H1 (cell line): ENCODE measurements at regions not wholly inside any gene's neighbourhood (a gene's known extent, or its start where the extent isn't known, plus 50 kb on each side); places are given as distances from the start of the nearest gene placed in this dataset.

Experiments
- CTCF ChIA-PET: fragments of 300-600 bp; sonication (Branson Sonifier 250); formaldehyde crosslinking; loops from one replicate; lab custom pipeline; 2021; ENCODE audit not compliant: partially characterized antibody; lab: Charles Lee
- POLR2A ChIA-PET: fragments of 300-600 bp; sonication (Branson Sonifier 250); formaldehyde crosslinking; loops from one replicate; lab custom pipeline; 2021; ENCODE audit warnings: inconsistent platforms; ENCODE audit not compliant: partially characterized antibody; lab: Charles Lee
- DNase-seq, 2 experiments: peaks; one replicate each; pipeline versions ENCODE4 v3.0.0 to v3.0.0-alpha.2; 2010 to 2022; ENCODE audit warnings: low spot score in 2 of 2, low read depth in 1 of 2, mixed read lengths in 1 of 2
- FAIRE-seq: peaks from 2 replicates; lab custom pipeline; 2011; peaks lifted over from hg19 to GRCh38; lab: Jason Lieb, UNC
- H2AFZ ChIP-seq: 2 replicates; pipeline ENCODE4 v1.8.1; 2012; ENCODE audit warnings: low read length, inconsistent platforms
- H2AK5ac ChIP-seq: 2 replicates; pipeline ENCODE4 v1.6.1; 2013; ENCODE audit warnings: low read depth, low read length
- H2BK120ac ChIP-seq: replicated peaks from 2 replicates; pipeline ENCODE3; 2013; ENCODE audit warnings: low read depth, low read length, inconsistent platforms
- H2BK12ac ChIP-seq: 2 replicates; pipeline ENCODE4 v1.6.1; 2013; ENCODE audit warnings: low read depth, low read length
- H2BK15ac ChIP-seq: 2 replicates; pipeline ENCODE4 v1.6.1; 2013; ENCODE audit warnings: low read length
- H2BK20ac ChIP-seq: 2 replicates; pipeline ENCODE4 v1.6.1; 2013; ENCODE audit warnings: low read length
- H2BK5ac ChIP-seq: 2 replicates; pipeline ENCODE4 v1.6.1; 2013; ENCODE audit warnings: low read depth, low read length
- H3K14ac ChIP-seq: 2 replicates; pipeline ENCODE4 v1.6.1; 2013; ENCODE audit warnings: inconsistent platforms; ENCODE audit not compliant: insufficient read length
- H3K18ac ChIP-seq: 2 replicates; pipeline ENCODE4 v1.6.1; 2013; ENCODE audit warnings: low read length; ENCODE audit errors: extremely low read depth
- H3K23ac ChIP-seq: 2 replicates; pipeline ENCODE4 v1.6.1; 2013; ENCODE audit warnings: inconsistent platforms; ENCODE audit not compliant: insufficient read length
- H3K23me2 ChIP-seq: 2 replicates; pipeline ENCODE4 v1.6.1; 2013; ENCODE audit warnings: low read depth, low read length
- H3K27ac ChIP-seq: 2 replicates; pipeline ENCODE4 v1.6.1; 2011; ENCODE audit warnings: low read depth, low read length, inconsistent platforms
- H3K27me3 ChIP-seq, 4 experiments: replicated peaks in 1 of 4; 1 replicate in 1 of 4; 2 replicates in 3 of 4; pipeline versions ENCODE4 v1.6.1 to v1.8.1; 2011 to 2013; ENCODE audit warnings: low read length in 3 of 4, mild to moderate bottlenecking in 3 of 4, inconsistent platforms in 2 of 4, mixed read lengths in 2 of 4, moderate library complexity in 1 of 4; ENCODE audit not compliant: control insufficient read depth in 3 of 4, insufficient read depth in 3 of 4; ENCODE audit errors: extremely low read depth in 1 of 4
- H3K36me3 ChIP-seq, 4 experiments: 2 replicates each; pipeline versions ENCODE4 v1.6.1 to v1.8.1; 2011 to 2013; ENCODE audit warnings: mild to moderate bottlenecking in 4 of 4, low read length in 3 of 4, moderate library complexity in 2 of 4, control low read depth in 1 of 4, inconsistent platforms in 1 of 4; ENCODE audit not compliant: insufficient read depth in 4 of 4, control insufficient read depth in 2 of 4
- H3K4ac ChIP-seq: replicated peaks from 2 replicates; pipeline ENCODE3; 2013; ENCODE audit warnings: low read length, low read depth, mixed read lengths, inconsistent platforms; ENCODE audit not compliant: insufficient read length
- H3K4me1 ChIP-seq, 4 experiments: replicated peaks in 1 of 4; 1 replicate in 1 of 4; 2 replicates in 3 of 4; pipeline versions ENCODE4 v1.6.1 to v1.8.1; 2011 to 2013; ENCODE audit warnings: low read length in 3 of 4, inconsistent platforms in 2 of 4, mixed read lengths in 1 of 4; ENCODE audit not compliant: insufficient read depth in 4 of 4, control insufficient read depth in 3 of 4
- H3K4me2 ChIP-seq, 2 experiments: 2 replicates each; pipeline versions ENCODE4 v1.6.1 to v1.8.1; 2011 to 2013; ENCODE audit warnings: low read depth in 2 of 2, low read length in 2 of 2, control low read depth in 1 of 2, inconsistent platforms in 1 of 2, mild to moderate bottlenecking in 1 of 2; ENCODE audit not compliant: insufficient read depth in 1 of 2
- H3K4me3 ChIP-seq, 4 experiments: fragments of 200-600, 300-600 bp in 1 of 4; sonication (generic), shearing (Covaris generic), sonication (Bioruptor Twin) in 1 of 4; 2 replicates each; pipeline versions ENCODE4 v1.5.1 to v1.8.1; 2011 to 2016; ENCODE audit warnings: low read length in 4 of 4, low read depth in 3 of 4, control low read depth in 2 of 4, inconsistent platforms in 2 of 4, mild to moderate bottlenecking in 2 of 4, mixed read lengths in 1 of 4, moderate library complexity in 1 of 4; ENCODE audit not compliant: insufficient read depth in 2 of 4; ENCODE audit errors: extremely low read depth in 1 of 4
- H3K56ac ChIP-seq: replicated peaks from 2 replicates; pipeline ENCODE3; 2013; ENCODE audit warnings: low read depth, mild to moderate bottlenecking, mixed read lengths, low read length, inconsistent platforms; ENCODE audit not compliant: insufficient read length
- H3K79me1 ChIP-seq: 2 replicates; pipeline ENCODE4 v1.6.1; 2013; ENCODE audit warnings: low read depth, low read length, control low read depth
- H3K79me2 ChIP-seq, 2 experiments: 2 replicates each; pipeline versions ENCODE4 v1.6.1 to v1.8.1; 2012 to 2013; ENCODE audit warnings: low read length in 2 of 2, mild to moderate bottlenecking in 2 of 2, inconsistent platforms in 1 of 2; ENCODE audit not compliant: insufficient read depth in 2 of 2, control insufficient read depth in 1 of 2
- H3K9ac ChIP-seq, 4 experiments: replicated peaks in 1 of 4; 1 replicate in 1 of 4; 2 replicates in 3 of 4; pipeline versions ENCODE4 v1.6.1 to v1.8.1; 2011 to 2013; ENCODE audit warnings: low read depth in 3 of 4, low read length in 3 of 4, control low read depth in 2 of 4, mild to moderate bottlenecking in 2 of 4, moderate library complexity in 2 of 4, inconsistent platforms in 1 of 4; ENCODE audit errors: extremely low read depth in 1 of 4
- H3K9me3 ChIP-seq, 2 experiments: 2 replicates each; pipeline versions ENCODE4 v1.6.1 to v1.8.1; 2012 to 2013; ENCODE audit warnings: mild to moderate bottlenecking in 2 of 2, moderate library complexity in 2 of 2, control low read depth in 1 of 2, inconsistent platforms in 1 of 2, low read depth in 1 of 2, low read length in 1 of 2, mixed read lengths in 1 of 2; ENCODE audit not compliant: insufficient read depth in 2 of 2
- H4K20me1 ChIP-seq, 2 experiments: replicated peaks in 1 of 2; 2 replicates each; pipeline versions ENCODE3 to v1.8.1; 2011 to 2013; ENCODE audit warnings: inconsistent platforms in 2 of 2, low read length in 2 of 2, mild to moderate bottlenecking in 1 of 2; ENCODE audit not compliant: insufficient read depth in 2 of 2, control insufficient read depth in 1 of 2
- H4K5ac ChIP-seq: 2 replicates; pipeline ENCODE4 v1.6.1; 2013; ENCODE audit warnings: low read length, low read depth, mixed read lengths, inconsistent platforms; ENCODE audit not compliant: insufficient read length
- H4K8ac ChIP-seq: 2 replicates; pipeline ENCODE4 v1.8.0; 2013; ENCODE audit warnings: mild to moderate bottlenecking, moderate library complexity, low read length, inconsistent platforms; ENCODE audit not compliant: insufficient read depth; ENCODE audit errors: extremely low read depth
- H4K91ac ChIP-seq: replicated peaks from 2 replicates; pipeline ENCODE3; 2013; ENCODE audit warnings: low read length, mixed read lengths, inconsistent platforms; ENCODE audit not compliant: insufficient read length
- ATF2 ChIP-seq: IDR thresholded peaks from 2 replicates; pipeline ENCODE4 v1.6.1; 2012; ENCODE audit warnings: low read length, inconsistent platforms
- CBX8 ChIP-seq: fragments of 300-800, 300-1000 bp; sonication (generic); IDR thresholded peaks from 2 replicates; pipeline ENCODE4 v1.7.1; 2016; ENCODE audit warnings: low read depth, low read length, borderline replicate concordance
- CHD1 ChIP-seq: IDR thresholded peaks from 2 replicates; pipeline ENCODE4 v1.6.1; 2012; ENCODE audit warnings: low read depth, low read length, improper control_type of control experiment
- FOSL1 ChIP-seq: IDR thresholded peaks from 2 replicates; pipeline ENCODE4 v1.6.1; 2011; ENCODE audit warnings: mild to moderate bottlenecking, low read depth, low read length, moderate library complexity; ENCODE audit not compliant: insufficient read depth
- HDAC2 ChIP-seq, 2 experiments: fragments of 300-600 bp in 1 of 2; sonication (generic) in 1 of 2; IDR thresholded peaks; 2 replicates each; pipeline ENCODE4 v1.6.1; 2011 to 2012; ENCODE audit warnings: low read depth in 2 of 2, low read length in 2 of 2, mild to moderate bottlenecking in 2 of 2, moderate library complexity in 2 of 2, borderline replicate concordance in 1 of 2, inconsistent platforms in 1 of 2
- KDM5A ChIP-seq: fragments of 200-600 bp; IDR thresholded peaks from 2 replicates; pipeline ENCODE4 v1.7.1; 2012; ENCODE audit warnings: mild to moderate bottlenecking, low read length, inconsistent platforms, mixed read lengths
- MAX ChIP-seq: IDR thresholded peaks from 2 replicates; pipeline ENCODE4 v1.6.1; 2012; ENCODE audit warnings: inconsistent platforms
- NANOG ChIP-seq: IDR thresholded peaks from 2 replicates; pipeline ENCODE4 v1.6.1; 2011; ENCODE audit warnings: low read length, low read depth, mild to moderate bottlenecking, inconsistent platforms; ENCODE audit not compliant: insufficient read depth, poor library complexity, severe bottlenecking
- RAD21 ChIP-seq, 2 experiments: IDR thresholded peaks in 1 of 2; conservative IDR thresholded peaks in 1 of 2; 2 replicates each; pipeline ENCODE4 v1.6.1; 2011; ENCODE audit warnings: low read depth in 2 of 2, low read length in 2 of 2, improper control_type of control experiment in 1 of 2, inconsistent platforms in 1 of 2, mild to moderate bottlenecking in 1 of 2, moderate library complexity in 1 of 2
- SP1 ChIP-seq: IDR thresholded peaks from 2 replicates; pipeline ENCODE4 v1.6.1; 2011; ENCODE audit warnings: low read depth, low read length
- SRF ChIP-seq: IDR thresholded peaks from 2 replicates; pipeline ENCODE4 v1.6.1; 2011; ENCODE audit warnings: mild to moderate bottlenecking, low read depth, low read length, moderate library complexity
- TCF12 ChIP-seq: IDR thresholded peaks from 2 replicates; pipeline ENCODE4 v1.6.1; 2011; ENCODE audit warnings: low read depth, mild to moderate bottlenecking, low read length
- WGBS, 2 experiments: shearing (Covaris generic) in 1 of 2; methylation state at CpG; one replicate each; pipeline versions ENCODE4 v1.1.6 to v1.1.7; 2013 to 2015; ENCODE audit warnings: low lambda C conversion rate in 2 of 2, mixed read lengths in 2 of 2, inconsistent platforms in 1 of 2, low coverage in 1 of 2, missing lambda C conversion rate in 1 of 2; ENCODE audit not compliant: insufficient replicate concordance in 2 of 2, insufficient coverage in 1 of 2, insufficient read length in 1 of 2; ENCODE audit errors: extremely low coverage in 1 of 2, missing lambda C conversion rate in 1 of 2; 5-methylcytosine and 5-hydroxymethylcytosine counted together

- H3K18ac ChIP-seq = no peak overlapping the region
- no peak overlapping the region for H3K4me2 ChIP-seq
- H3K79me2 ChIP-seq = no peaks in the 10 kb centered on the region
- H3K14ac ChIP-seq = no peak overlapping the region
- H3K27ac ChIP-seq = no peak overlapping the region
- H3K4me1 ChIP-seq = no peaks in the 10 kb centered on the region
- no peak overlapping the region for H3K4ac ChIP-seq
- H4K8ac ChIP-seq = no peak overlapping the region
- no peak overlapping the region for H3K9ac ChIP-seq
- no peak overlapping the region for H3K4me3 ChIP-seq
- no peak overlapping the region for H2BK15ac ChIP-seq
- peak overlapping the region; percentile 52; the same call in 1 of the 2 replicates for H2AFZ ChIP-seq
- no peak for DNase-seq
- no peak overlapping the region for H2AK5ac ChIP-seq
- no peaks in the 10 kb centered on the region for H3K27me3 ChIP-seq
- ChIA-PET POLR2A (no interaction called here), CTCF (interaction anchor here (1.0 kb wide), 1 partner anchor 14 kb away, joined by 3 read pairs; no protein-coding TSS in a partner anchor)
- no peak overlapping the region for H3K56ac ChIP-seq
- no peak overlapping the region for H2BK120ac ChIP-seq
- no peak overlapping the region for H2BK5ac ChIP-seq
- no peaks in the 10 kb centered on the region for H3K79me1 ChIP-seq
- no peak overlapping the region for H2BK20ac ChIP-seq
- H3K9me3 ChIP-seq = no peaks in the 10 kb centered on the region
- H4K5ac ChIP-seq = no peak overlapping the region
- no peaks in the 10 kb centered on the region for H3K23me2 ChIP-seq
- no peak for FAIRE-seq
- H4K91ac ChIP-seq = no peak overlapping the region
- H3K23ac ChIP-seq = no peak overlapping the region
- 87% methylated on average over 3 of the region's 3 CpGs; no CpG with 5 or more reads in 1 of the 2 experiments for WGBS, 2 experiments
- no peaks in the 10 kb centered on the region for H4K20me1 ChIP-seq
- no peaks in the 10 kb centered on the region; a peak in 1 of 8 replicates for H3K36me3 ChIP-seq
- no peak overlapping the region for H2BK12ac ChIP-seq
- TF ChIP-seq SP1 = no peak
- TF ChIP-seq MAX = no peak
- TF ChIP-seq ATF2 = no peak
- no peak for TF ChIP-seq NANOG
- no peak for TF ChIP-seq RAD21 (IDR thresholded peaks at IDR 0.05 in 1 of 2, conservative IDR thresholded peaks at IDR 0.05 in 1 of 2; ENCODE audit: low read depth in 2 of 2, low read length in 2 of 2)
- TF ChIP-seq CHD1 = no peak
- TF ChIP-seq SRF = no peak
- TF ChIP-seq HDAC2 (IDR thresholded peaks at IDR 0.05; ENCODE audit: borderline replicate concordance in 1 of 2, low read depth in 2 of 2, low read length in 2 of 2) = no peak
- no peak for TF ChIP-seq CBX8
- no peak for TF ChIP-seq KDM5A
- TF ChIP-seq TCF12 = no peak
- TF ChIP-seq FOSL1 = no peak
These were observed 497.1 kb downstream of the NFIB start for GRCh38 chr9:13816837-13817236.
